Activated CD4-positive, alpha-beta T cell treated with anti-CD3 and anti-CD28 coated beads, Interleukin-2, amount 50 U/mL, for 48 hours (primary cell): ENCODE measurements at regions not wholly inside any gene's neighbourhood (a gene's known extent, or its start where the extent isn't known, plus 50 kb on each side); places are given as distances from the start of the nearest gene placed in this dataset.
"Not testable (repeated sequence)": the region's sequence is repeated elsewhere in the genome, so short reads cannot be mapped to it uniquely, and the experiment has no call there.

Experiments used
- DNase-seq, 2 experiments: peaks; one replicate each; pipeline ENCODE4 v3.0.0-alpha.2; 2020

DNA sequence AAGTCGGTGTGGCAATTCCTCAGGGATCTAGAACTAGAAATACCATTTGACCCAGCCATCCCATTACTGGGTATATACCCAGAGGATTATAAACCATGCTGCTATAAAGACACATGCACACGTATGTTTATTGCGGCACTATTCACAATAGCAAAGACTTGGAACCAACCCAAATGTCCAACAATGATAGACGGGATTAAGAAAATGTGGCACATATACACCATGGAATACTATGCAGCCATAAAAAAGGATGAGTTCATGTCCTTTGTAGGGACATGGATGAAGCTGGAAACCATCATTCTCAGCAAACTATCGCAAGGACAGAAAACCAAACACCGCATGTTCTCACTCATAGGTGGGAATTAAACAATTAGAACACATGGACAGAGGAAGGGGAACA is 80.6 kb upstream of the ST3GAL5 start:
- not testable (repeated sequence) for DNase-seq

DNA sequence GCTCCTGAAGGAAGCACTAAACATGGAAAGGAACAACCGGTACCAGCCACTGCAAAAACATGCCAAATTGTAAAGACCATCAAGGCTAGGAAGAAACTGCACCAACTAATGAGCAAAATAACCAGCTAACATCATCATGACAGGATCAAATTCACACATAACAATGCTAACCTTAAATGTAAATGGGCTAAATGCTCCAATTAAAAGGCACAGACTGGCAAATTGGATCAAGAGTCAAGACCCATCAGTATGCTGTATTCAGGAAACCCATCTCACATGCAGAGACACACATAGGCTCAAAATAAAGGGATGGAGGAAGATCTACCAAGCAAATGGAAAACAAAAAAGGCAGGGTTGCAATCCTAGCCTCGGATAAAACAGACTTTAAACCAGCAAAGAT is 77.0 kb upstream of the ST3GAL5 start:
- DNase-seq, result not testable (repeated sequence)

DNA sequence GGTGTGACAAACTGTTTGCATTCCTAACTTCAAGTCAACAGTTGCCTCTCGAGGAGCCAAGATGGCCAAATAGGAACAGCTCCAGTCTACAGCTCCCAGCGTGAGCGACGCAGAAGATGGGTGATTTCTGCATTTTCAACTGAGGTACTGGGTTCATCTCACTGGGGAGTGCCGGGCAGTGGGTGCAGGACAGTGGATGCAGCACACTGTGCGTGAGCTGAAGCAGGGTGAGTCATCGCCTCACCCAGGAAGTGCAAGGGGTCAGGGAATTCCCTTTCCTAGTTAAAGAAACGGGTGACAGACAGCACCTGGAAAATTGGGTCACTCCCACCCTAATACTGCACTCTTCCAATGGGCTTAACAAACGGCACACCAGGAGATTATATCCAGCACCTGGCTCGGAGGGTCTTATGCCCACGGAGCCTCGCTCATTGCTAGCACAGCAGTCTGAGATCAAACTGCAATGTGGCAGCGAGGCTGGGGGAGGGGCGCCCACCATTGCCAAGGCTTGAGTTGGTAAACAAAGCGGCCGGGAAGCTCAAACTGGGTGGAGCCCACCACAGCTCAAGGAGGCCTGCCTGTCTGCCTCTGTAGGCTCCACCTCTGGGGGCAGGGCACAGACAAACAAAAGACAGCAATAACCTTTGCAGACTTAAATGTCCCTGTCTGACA is 75.1 kb upstream of the ST3GAL5 start:
- peak in 1 of 2 experiments; percentile 6 for DNase-seq

- no peak for DNase-seq
Observed at GRCh38 chr2:85963068-85963467, 74.3 kb upstream of the ST3GAL5 start.

DNA sequence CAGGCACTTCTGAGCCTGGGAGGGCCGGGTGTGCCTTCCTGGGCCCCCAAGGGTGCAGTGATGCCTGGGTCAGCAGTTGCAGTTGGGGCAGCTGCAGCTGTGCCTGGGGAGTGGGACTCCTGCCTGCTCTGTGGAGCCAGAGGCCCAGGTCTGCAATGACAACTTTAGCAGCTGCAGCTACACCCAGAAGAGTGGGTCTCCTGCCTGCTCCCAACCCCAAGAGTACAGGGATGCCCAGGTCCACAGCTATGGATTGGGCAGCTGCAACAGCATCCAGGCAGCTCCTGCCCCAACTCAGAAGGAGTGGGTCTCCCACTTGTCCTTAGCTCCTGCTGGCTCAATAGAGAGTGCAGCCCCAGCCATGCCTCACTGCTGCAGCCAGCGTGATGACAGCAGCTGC is 73.0 kb upstream of the ST3GAL5 start:
- DNase-seq, result no peak

DNA sequence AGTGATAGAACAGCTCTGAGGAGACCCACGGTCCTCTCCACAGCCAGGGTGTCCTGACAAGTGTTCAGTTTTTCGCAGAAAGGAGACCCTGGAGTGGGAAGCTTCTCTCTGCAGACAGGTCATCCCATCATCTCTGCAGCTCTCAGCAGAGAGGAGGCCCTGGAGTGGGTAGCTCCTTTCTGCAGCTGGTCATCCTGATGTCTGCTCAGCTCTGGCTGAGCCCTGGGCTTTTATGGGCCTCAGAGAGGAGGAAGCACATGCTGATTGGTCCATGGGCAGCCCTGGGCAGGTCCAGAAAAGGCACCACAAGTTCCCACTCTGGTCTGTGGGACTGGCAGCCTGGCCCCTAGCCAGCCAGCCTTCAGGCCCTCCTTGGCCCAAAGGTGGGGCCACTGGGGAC is 72.3 kb upstream of the ST3GAL5 start:
- no peak for DNase-seq

DNA sequence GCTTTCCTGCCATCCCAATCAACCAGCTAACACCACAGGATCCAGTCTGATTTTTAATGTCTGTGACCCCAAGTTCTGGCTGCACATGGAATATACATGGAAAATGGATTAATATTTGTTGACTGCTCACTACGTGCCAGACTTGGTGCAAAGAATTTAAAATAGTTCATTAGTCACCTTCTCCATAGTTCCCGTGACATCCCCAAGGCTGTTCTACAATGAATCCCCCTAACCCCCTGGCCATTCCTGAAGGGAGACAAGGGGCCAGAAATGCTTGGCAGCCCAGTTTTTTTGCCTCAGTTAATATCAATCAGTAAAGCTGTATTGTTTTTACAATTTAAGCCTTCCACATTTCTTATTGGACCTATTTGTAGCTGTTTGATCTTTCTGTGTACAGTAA is 71.0 kb upstream of the ST3GAL5 start:
- DNase-seq, result no peak

DNA sequence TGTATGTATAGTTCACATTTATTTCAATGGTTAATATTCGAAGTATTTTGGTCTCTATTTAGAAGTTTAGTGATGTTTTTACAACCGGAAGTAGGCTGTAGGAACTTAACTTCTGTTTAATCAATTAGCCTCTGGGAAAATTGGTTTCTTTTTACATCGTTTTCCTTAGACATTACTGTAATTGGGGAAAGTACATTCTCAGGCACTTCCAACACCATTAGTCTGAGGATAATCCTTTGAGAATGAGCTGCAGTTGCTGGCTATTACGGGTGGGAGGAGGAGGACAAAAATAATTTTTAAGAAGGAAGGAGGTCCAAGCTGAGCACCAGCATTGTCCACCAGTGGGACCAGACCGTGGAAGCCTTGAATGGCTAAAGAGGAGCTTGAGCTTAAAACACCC is 70.4 kb upstream of the ST3GAL5 start:
- no peak for DNase-seq

DNA sequence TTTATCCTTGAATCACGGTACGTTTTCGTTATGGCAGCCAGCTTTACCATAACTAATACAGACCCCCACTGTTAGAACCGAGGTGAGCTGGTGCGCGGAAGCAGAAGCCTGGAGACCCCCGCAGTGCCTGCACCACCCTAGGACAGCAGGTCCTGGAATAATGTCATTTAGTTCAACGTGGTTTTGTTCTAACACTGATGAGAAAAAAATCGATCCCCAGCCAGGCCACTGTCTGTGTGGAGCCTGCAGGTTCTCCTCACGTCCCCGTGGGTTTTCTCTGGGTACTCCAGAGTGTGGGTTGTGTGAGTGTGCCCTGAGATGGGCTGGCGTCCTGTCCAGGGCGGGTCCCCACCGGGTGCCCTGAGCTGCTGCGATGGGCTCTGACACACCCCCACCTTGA is 69.9 kb upstream of the ST3GAL5 start:
- no peak for DNase-seq

GRCh38 chr2:85957256-85957655 is 68.5 kb upstream of the ST3GAL5 start:
- DNase-seq, result no peak

DNA sequence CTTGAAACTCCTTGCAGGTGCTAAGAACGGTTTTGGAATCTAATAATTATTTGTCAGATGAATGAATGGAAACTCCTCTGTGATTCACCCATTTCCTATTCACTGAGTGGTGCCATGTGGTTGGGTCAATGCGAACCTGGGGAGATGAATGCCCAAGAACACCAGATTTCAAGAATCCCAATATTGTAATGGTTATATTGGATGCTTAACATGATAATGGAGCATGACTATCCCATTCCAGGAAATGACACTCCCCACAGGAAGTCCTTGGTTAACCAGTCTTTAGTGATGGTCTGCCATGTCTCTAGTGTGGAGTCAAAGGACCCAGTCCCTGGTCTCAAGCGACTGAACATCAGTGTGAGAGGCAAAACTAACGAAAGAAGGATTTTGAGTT is 67.9 kb upstream of the ST3GAL5 start:
- DNase-seq, result no peak

DNA sequence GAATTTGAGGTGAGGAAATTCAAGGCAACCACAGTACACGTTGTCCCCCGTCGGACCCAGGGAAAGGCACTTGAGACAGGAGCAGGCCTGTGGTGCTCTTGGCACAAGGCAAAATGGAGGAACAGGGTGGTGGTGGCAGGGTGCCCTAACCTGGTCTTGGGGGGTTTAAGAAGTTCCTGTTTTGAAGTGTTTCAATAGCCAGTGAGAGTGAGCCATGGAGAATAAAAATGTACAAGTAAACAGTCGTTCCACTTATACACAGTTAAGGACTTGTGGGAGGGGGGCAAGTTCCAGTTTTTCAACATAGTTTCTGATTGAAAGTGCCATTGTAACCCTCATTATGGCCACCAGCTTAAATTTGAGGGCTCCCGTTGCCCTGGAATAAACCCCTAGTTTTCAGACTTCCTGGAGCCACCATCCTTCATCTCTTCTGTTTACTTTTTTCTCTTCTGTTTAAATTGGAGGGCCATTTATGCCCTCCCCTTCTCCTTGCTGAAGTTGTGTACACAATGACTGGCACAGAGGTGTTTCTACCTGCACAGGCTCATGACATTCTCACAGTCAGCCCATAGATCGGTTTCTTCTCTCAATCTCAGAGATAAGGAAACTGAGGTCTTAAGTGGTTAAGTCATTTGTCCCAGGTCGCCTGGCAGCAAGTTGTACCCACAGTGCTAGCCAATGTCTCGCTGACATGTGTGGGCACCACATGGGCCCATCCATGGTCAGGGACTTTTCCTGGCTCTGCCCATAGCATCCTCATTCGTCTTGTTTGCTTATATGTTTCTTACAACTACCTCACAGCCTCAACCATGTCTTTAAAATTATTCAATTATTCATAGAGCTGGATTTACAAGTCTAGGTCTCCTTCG is 66.0 kb upstream of the ST3GAL5 start:
- DNase-seq, result no peak

GRCh38 chr2:85954192-85954589 is 65.4 kb upstream of the ST3GAL5 start:
- DNase-seq, result no peak

GRCh38 chr2:85953476-85953875 is 64.7 kb upstream of the ST3GAL5 start:
- DNase-seq, result no peak

- no peak for DNase-seq
Observed at GRCh38 chr2:85952196-85952734, 63.5 kb upstream of the ST3GAL5 start.

- no peak for DNase-seq
Observed at GRCh38 chr2:85951351-85952067, 62.7 kb upstream of the ST3GAL5 start.

- no peak for DNase-seq
Observed at GRCh38 chr2:85950743-85951142, 62.0 kb upstream of the ST3GAL5 start.

- DNase-seq, result no peak
Observed at GRCh38 chr2:85949280-85949679, 60.5 kb upstream of the ST3GAL5 start.

DNA sequence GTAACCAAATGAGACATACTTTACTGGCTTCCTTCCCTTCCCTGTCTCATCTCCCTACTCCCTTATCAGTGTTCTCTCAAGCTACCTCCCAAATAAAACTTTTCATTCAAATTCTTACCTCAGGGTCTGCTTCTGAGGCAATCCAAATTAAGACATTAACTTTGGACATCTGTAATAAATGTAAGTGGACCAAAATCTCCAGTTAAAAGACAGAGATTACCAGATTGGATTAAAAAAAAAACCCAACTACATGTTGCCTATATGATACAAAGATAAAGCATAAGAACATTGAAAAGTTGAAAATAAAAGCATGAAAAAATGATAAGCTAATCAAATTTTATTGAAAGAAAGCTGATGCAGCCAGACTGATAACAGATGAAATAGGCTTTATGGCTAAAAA is 58.8 kb upstream of the ST3GAL5 start:
- DNase-seq, result no peak

DNA sequence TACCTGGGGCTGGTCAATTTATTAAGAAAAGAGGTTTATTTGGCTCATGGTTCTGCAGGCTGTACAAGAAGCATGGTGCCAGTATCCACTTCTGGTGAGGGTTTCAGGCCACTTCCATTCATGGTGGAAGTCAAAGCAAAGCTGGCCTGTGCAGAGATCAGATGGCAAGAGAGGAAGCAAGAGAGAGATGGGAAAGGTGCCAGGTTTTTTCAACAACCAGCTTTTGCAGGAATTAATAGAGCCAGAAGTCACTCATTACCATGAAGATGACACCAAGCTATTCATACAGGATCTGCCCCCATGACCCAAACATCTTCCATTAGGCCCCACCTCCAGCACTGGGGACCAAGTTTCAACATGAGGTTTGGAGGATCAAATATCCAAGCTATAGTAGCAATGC is 56.8 kb upstream of the ST3GAL5 start:
- no peak for DNase-seq

DNA sequence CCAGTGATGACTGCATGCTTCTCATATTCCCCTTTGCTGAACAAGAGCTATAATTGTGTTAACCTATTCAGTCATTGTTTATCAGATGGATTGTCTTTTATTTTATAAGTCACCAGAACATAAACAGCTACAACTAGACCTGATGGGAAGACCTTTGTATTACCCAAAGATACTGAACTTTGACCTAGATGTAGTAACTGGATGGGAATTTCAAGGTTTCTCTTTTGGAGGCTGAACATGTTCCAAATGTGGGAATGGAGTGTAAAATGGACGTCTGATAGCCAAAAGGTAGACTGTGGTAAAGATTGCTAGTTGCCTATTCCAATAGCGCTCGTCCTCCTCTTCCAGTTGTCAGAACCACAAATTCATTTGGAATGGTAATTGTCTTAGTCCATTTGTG is 56.4 kb upstream of the ST3GAL5 start:
- no peak for DNase-seq

GRCh38 chr2:85942346-85942957 is 53.7 kb upstream of the ST3GAL5 start:
- no peak for DNase-seq

GRCh38 chr2:85941490-85941889 is 52.7 kb upstream of the ST3GAL5 start:
- DNase-seq, result not testable (repeated sequence)
